K562 (cell line): ENCODE measurements at regions not wholly inside any gene's neighbourhood (a gene's known extent, or its start where the extent isn't known, plus 50 kb on each side); places are given as distances from the start of the nearest gene placed in this dataset.

Source experiments
- BHLHE40 ChIP-seq: IDR thresholded peaks from 2 replicates; pipeline ENCODE4 v1.6.1; 2011; ENCODE audit warnings: low read length, improper control_type of control experiment
- BRCA1 ChIP-seq, 2 experiments: fragments of 450-650 bp in 1 of 2; sonication (generic) in 1 of 2; formaldehyde crosslinking in 1 of 2; IDR thresholded peaks; 2 replicates each; pipeline versions ENCODE4 v1.5.0 to v1.6.1; 2017 to 2020; ENCODE audit warnings: mild to moderate bottlenecking in 1 of 2, missing genetic modification reagents in 1 of 2
- CBX2 ChIP-seq: fragments of 200-600 bp; sonication (generic); IDR thresholded peaks from one replicate; pipeline ENCODE4 v1.6.1; 2012; ENCODE audit warnings: mild to moderate bottlenecking, low read length, inconsistent platforms; ENCODE audit not compliant: insufficient read depth, poor library complexity, severe bottlenecking
- CTCF ChIP-seq, 3 experiments: IDR thresholded peaks in 2 of 3; conservative IDR thresholded peaks in 1 of 3; 2 replicates each; pipeline ENCODE4 v1.5.1; 2011 to 2012; ENCODE audit warnings: low read length in 3 of 3, mild to moderate bottlenecking in 3 of 3, control low read depth in 2 of 3, improper control_type of control experiment in 1 of 3, inconsistent platforms in 1 of 3, low read depth in 1 of 3, mixed read lengths in 1 of 3, moderate library complexity in 1 of 3; ENCODE audit not compliant: insufficient read depth in 2 of 3
- EZH2 ChIP-seq: IDR thresholded peaks from 2 replicates; pipeline ENCODE4 v1.6.1; 2012; ENCODE audit warnings: low read depth, mild to moderate bottlenecking, inconsistent platforms, low read length, borderline replicate concordance
- FOXP1 ChIP-seq: sonication (generic); formaldehyde crosslinking; IDR thresholded peaks from 2 replicates; pipeline ENCODE4 v1.8.0; 2022; ENCODE audit warnings: mild to moderate bottlenecking, missing genetic modification reagents
- JUND ChIP-seq, 2 experiments: IDR thresholded peaks; 2 replicates in 1 of 2; 3 replicates in 1 of 2; pipeline ENCODE4 v1.6.1; 2011; ENCODE audit warnings: borderline replicate concordance in 2 of 2, low read depth in 2 of 2, low read length in 2 of 2, improper control_type of control experiment in 1 of 2, missing biosample characterization in 1 of 2, missing genetic modification characterization in 1 of 2, missing genetic modification reagents in 1 of 2
- MAFG ChIP-seq: fragments of 450-650 bp; conservative IDR thresholded peaks from 2 replicates; pipeline ENCODE4 v1.6.1; 2016; ENCODE audit warnings: missing genetic modification characterization, missing compliant biosample characterization
- MYNN ChIP-seq, 2 experiments: sonication (generic); formaldehyde crosslinking in 1 of 2; IDR thresholded peaks; 2 replicates each; pipeline versions ENCODE4 v1.5.0 to v1.6.1; 2016 to 2020; ENCODE audit warnings: antibody characterized with exemption in 1 of 2, missing genetic modification reagents in 1 of 2
- POLR2AphosphoS5 ChIP-seq: IDR thresholded peaks from 2 replicates; pipeline ENCODE4 v1.6.1; 2011; ENCODE audit warnings: mild to moderate bottlenecking, low read depth, low read length, moderate library complexity; ENCODE audit not compliant: control insufficient read depth, insufficient read depth

DNA sequence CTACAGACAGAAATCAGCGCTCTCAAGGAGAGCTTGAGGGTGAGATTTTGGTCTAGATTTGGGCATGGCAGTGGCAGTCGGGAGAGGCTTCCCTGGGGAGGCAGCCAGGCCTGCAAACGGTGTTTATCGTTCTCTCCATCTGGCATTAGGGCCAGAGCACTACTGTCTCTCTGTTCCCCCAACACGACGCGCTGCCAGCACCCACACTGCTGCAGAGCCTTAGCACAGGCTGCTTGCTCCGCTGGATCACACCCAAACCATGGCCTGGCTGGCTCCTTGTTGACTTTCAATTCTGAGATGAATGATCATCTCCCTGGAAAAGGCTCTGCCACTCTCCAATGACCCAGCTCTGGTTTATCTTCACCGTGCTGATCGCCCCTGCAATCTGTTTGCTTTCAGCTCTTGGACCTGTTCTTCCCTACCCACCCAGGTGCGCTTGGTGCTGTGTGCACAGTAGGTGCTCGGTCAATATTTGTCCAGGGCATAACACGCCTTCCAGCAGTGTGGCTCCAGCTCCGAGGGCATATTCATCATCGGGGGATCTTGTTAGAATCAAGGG, 106.1 kb downstream of the TFAP2C start:
- no peak for TF ChIP-seq POLR2AphosphoS5
- no peak for TF ChIP-seq CTCF (IDR thresholded peaks at IDR 0.05 in 2 of 3, conservative IDR thresholded peaks at IDR 0.05 in 1 of 3; ENCODE audit: insufficient read depth in 2 of 3, low read depth in 1 of 3, low read length in 3 of 3)
- TF ChIP-seq MAFG: no peak
- no peak for TF ChIP-seq BRCA1 (IDR thresholded peaks at IDR 0.05)
- TF ChIP-seq BRCA1 (CRISPR knock-in tag; IDR thresholded peaks at IDR 0.05): no peak
- TF ChIP-seq BHLHE40: no peak
- TF ChIP-seq EZH2: no peak
- TF ChIP-seq MYNN (IDR thresholded peaks at IDR 0.05): no peak
- no peak for TF ChIP-seq MYNN (CRISPR knock-in tag; IDR thresholded peaks at IDR 0.05)
- no peak for TF ChIP-seq FOXP1 (CRISPR knock-in tag)
- no peak for TF ChIP-seq JUND (IDR thresholded peaks at IDR 0.05; ENCODE audit: borderline replicate concordance, low read depth, low read length)
- no peak for TF ChIP-seq JUND (tag; IDR thresholded peaks at IDR 0.05; ENCODE audit: borderline replicate concordance, low read depth, low read length)
- TF ChIP-seq CBX2: no peak
